PFSK-1 (cell line): ENCODE measurements at regions not wholly inside any gene's neighbourhood (a gene's known extent, or its start where the extent isn't known, plus 50 kb on each side); places are given as distances from the start of the nearest gene placed in this dataset.

Experiments
- FOXP2 ChIP-seq: optimal IDR thresholded peaks from 2 replicates; pipeline ENCODE3; 2011; ENCODE audit warnings: borderline replicate concordance, control low read depth, inconsistent platforms; ENCODE audit not compliant: insufficient read depth; ENCODE audit errors: extremely low read length, extremely low read depth
- POLR2AphosphoS5 ChIP-seq: IDR thresholded peaks from 2 replicates; pipeline ENCODE4 v1.6.1; 2012; ENCODE audit warnings: low read depth, mild to moderate bottlenecking, control low read depth, low read length, moderate library complexity
- REST ChIP-seq, 2 experiments: IDR thresholded peaks; 2 replicates each; pipeline versions ENCODE4 v1.6.1 to v1.8.0; 2011 to 2012; ENCODE audit warnings: low read depth in 2 of 2, low read length in 2 of 2, control low read depth in 1 of 2, inconsistent platforms in 1 of 2, mild to moderate bottlenecking in 1 of 2, moderate library complexity in 1 of 2; ENCODE audit not compliant: insufficient read depth in 1 of 2
- SIN3A ChIP-seq: IDR thresholded peaks from 2 replicates; pipeline ENCODE4 v1.6.1; 2012; ENCODE audit warnings: mild to moderate bottlenecking, low read length, moderate library complexity, borderline replicate concordance; ENCODE audit not compliant: insufficient read depth
- TAF1 ChIP-seq: IDR thresholded peaks from 2 replicates; pipeline ENCODE4 v1.6.1; 2012; ENCODE audit warnings: low read length, control low read depth, borderline replicate concordance; ENCODE audit not compliant: insufficient read depth

DNA sequence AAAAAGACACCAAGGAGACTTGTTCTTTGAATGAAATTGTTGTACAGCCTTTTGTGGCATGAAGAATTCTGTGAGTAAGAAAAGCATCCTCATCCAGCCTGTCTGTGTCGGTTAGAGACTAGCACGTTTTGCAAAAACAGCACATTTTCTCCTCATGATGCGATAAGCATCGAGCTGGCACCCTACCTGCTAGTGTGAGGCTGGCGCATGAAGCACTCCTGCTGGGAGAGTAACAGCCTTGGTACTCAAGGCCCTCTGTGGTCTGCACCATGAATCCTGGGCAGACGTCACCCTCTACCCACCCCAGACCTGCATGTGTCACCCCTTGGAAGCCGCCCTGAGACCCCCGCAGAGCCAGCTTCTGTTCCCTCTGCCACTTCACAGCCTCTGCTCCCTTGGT lies 92.6 kb upstream of the TMEM132E start:
- TF ChIP-seq TAF1 (no peak), SIN3A (no peak), POLR2AphosphoS5 (no peak), FOXP2 (no peak), REST (IDR thresholded peaks at IDR 0.05; ENCODE audit: insufficient read depth in 1 of 2, low read depth in 2 of 2, low read length in 2 of 2) (no peak)

DNA sequence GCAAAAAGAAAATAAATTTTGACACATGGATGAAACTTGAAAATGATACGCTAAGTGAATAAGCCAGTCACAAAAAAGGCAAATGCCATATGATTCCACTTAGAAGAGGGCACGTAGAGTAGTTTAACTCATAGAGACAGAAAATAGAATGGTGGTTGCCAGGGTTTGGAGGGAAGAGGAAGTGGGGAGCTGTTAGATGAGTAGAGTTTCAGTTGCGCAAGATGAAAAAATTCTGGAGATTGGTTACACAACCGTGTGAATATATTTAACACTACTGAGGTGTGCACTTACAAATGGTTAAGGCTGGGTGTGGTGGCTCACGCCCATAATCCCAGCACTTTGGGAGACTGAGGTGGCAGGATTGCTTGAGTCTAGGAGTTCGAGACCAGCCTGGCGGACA lies 93.4 kb upstream of the TMEM132E start:
- TF ChIP-seq REST (IDR thresholded peaks at IDR 0.05; ENCODE audit: insufficient read depth in 1 of 2, low read depth in 2 of 2, low read length in 2 of 2) (no peak), SIN3A (no peak)

DNA sequence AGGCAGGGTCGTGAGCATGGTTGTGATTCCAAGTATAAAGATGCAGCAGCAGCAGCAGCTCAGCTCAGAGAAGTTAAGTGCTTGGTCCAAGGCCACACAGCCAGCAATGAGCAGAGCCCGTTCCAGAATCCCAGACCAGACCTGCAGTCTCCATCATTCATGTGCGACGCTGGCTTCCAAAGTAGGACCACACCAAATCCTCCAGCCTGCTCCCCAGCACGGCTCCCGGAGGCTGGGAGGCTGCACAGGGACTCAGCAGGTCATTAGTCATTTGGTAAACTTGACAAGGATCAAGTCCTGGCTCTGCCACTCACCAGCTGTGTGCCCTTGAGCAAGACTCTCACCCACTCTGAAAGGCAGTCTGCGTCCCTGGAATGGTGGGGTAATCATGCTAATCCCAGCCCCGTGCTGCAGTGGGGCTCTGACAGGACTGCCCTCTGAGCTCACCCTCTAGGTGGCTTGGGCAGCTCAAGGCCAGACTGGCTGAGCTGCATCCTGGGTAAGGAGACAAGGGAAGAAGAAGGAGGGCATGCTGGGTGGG lies 95.1 kb upstream of the TMEM132E start:
- TF ChIP-seq POLR2AphosphoS5 (no peak), SIN3A (no peak)

DNA sequence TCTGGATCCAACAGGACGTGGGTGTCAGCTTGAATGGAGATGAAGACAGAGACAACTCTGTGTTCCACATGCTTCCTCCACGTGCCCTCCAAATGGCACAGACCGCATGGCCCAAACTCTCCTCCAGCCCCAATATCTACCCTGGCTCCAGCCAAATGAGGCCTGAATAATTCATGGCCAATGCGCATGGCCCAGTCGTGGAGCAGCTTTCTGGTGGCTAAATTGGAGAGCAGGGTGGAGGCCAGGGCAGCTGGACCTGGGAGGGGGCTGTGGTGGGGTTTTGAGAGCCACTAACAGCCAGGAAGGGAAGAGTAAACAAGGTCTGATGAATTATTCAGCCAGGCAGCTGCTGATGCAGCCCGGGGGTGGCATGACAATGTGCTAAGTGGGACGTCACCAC lies 96.7 kb upstream of the TMEM132E start:
- TF ChIP-seq TAF1 (no peak), POLR2AphosphoS5 (no peak), FOXP2 (no peak), SIN3A (no peak), REST (IDR thresholded peaks at IDR 0.05; ENCODE audit: insufficient read depth in 1 of 2, low read depth in 2 of 2, low read length in 2 of 2) (no peak)

DNA sequence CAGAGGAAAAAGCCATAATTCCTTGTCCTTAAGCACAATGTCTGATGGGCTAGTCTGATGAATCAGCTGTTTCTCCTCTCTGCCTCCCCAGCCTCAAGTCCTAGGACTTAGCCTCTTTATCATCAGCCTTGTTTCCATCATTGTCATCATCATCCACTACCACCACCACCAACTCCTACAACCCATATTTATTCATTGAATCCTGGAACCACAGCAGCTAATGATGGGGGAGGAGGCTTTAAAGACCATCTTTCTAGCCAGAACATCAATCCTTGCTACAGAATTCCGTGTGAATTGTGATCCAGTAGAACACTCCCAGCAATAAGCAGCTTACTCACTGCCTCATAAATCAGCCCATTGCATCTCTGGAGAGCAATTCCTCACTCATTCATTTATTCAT lies 97.6 kb upstream of the TMEM132E start:
- TF ChIP-seq POLR2AphosphoS5 (no peak), FOXP2 (no peak), TAF1 (no peak)

DNA sequence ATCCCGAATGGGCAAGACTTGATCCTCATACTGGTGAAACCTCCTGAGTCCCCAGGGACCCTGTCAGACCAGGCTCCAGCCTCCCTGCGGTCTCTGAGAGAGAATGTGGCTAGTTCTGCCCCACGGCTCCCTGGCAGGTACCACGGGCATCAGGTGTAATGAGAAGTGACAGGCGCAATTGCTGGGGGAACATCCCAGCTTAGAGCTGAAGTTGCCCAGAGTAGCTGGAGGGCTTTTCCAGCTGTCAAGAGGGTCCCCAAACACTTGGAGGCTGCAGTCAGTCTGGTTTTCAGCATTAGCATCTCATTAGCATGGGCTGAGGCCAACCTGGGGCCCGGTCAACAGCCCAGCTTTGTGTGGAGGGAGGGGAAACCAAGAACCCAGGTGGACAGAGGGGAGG lies 100.0 kb upstream of the TMEM132E start:
- no peak for TF ChIP-seq REST (IDR thresholded peaks at IDR 0.05; ENCODE audit: insufficient read depth in 1 of 2, low read depth in 2 of 2, low read length in 2 of 2)
- TF ChIP-seq TAF1, result no peak
- TF ChIP-seq FOXP2, result no peak
